ENCODE measurements at regions not wholly inside any gene's neighbourhood (a gene's known extent, or its start where the extent isn't known, plus 50 kb on each side); places are given as distances from the start of the nearest gene placed in this dataset.
A peak's percentile ranks its signal among the peaks of the same experiment; 100 is the strongest.

DNA sequence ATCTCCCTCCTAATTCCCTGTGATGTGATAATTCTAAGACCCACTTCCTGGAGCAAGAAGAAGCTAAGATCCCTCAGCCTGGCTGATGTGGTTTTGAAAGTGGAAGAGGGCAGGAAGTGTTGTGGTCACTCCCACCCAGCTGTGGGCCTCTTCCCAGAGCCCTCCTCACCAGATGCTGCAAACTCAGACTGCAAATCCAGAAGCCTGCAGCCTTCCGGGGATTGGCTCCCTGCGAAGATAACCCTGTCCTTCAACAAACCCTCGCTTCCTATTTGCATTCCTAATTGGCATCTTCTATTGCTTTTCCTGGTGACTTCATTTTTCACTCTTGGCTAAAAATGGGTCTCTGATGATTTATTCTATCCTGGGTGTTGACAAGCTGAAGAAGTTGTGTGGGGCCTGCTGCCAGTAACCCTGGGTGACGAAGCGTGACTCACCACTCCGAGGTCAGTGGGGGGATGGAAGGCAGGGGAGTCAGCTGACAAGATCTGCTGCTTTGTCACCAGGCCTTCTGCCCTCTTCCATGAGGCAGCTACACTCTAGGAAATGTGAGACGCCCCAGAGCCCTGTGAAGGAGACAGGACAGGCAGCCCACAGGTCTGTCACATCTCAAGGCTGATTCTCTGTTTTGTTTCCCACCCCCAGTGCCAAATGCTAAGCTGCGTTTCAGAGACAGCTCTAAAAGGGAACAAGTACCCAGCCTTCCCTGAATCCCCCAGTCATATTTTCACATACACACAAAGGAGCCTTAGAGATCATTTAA, 99.7 kb upstream of the LIPC start:
- CTCF ChIA-PET, result interaction anchor here (0.5 to 2.0 kb wide), 6 partner anchors 10 to 1291 kb away, joined by 3 to 6 read pairs (median 3); no protein-coding TSS in a partner anchor
- peak; percentile 93 for ATAC-seq
- POLR2A ChIA-PET, result interaction anchor here (0.6 to 1.9 kb wide), 6 partner anchors 18 to 706 kb away, joined by 3 to 8 read pairs (median 4); partner anchors contain the start of gene MINDY2
- intact Hi-C loops (cut with DNase I, micrococcal nuclease), result loop anchor here (1.0 to 5.0 kb wide), 10 partner anchors 17 to 601 kb away; partner anchors contain the start of genes ADAM10 (in 1 of the 2), MINDY2 (in 1 of the 2) and SLTM (in 1 of the 2)
- Mint-ChIP-seq H3K27me3 (peaks cover under 1% of the 10 kb centered on the region), H3K36me3 (ENCODE audit: low read depth) (no peaks in the 10 kb centered on the region), H3K9me3 (ENCODE audit: low read depth) (peaks cover 6% of the 10 kb centered on the region), H3K4me1 (peaks cover 47% of the 10 kb centered on the region), H3K4me3 (peak overlapping the region; percentile 53), H3K27ac (peak overlapping the region; percentile 96)
- peak; percentile 96 for DNase-seq

DNA sequence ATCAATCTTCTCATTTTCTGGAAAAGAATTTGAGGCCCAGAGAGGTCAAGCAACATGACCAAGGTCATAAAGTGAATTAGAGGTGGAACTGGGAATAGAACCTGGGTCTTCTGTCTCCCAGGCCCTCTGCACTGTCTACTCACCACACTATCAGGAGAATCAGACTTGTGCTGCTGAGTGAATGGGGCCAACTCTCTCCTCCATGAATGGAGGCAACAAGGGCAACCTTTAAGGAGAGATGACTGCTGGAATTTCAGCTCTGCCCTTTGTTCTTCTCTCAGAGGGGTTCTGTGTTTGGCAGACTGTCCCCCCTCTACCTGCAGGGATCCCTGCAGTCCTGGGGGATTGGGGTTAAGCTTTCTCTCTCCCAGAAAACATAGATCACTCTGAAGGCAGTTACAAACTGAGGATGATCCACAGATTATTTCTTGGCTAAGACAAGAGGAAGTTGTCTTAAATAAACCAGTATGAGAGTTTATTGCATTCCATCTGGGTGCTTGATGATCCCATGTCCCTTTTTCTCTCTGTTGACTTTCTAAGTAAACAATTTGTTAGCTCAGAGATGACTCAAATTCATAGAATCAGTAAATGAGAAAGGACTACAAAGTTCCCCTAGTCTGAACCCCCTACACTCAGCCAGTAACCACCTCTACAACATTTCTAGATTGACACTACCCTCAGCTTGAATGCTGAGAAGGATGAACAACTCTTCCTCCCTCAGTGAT, 99.0 kb upstream of the LIPC start:
- Mint-ChIP-seq H3K9me3 (ENCODE audit: low read depth) (peaks cover 6% of the 10 kb centered on the region), H3K4me1 (peaks cover 47% of the 10 kb centered on the region), H3K36me3 (ENCODE audit: low read depth) (no peaks in the 10 kb centered on the region), H3K27me3 (no peaks in the 10 kb centered on the region), H3K4me3 (peak overlapping the region; percentile 53), H3K27ac (peak overlapping the region; percentile 96)
- POLR2A ChIA-PET, result interaction anchor here (0.6 to 1.9 kb wide), 5 partner anchors 19 to 705 kb away, joined by 3 to 8 read pairs (median 5); partner anchors contain the start of gene MINDY2
- no peak for DNase-seq
- peak; percentile 64 for ATAC-seq
- intact Hi-C loops (cut with DNase I, micrococcal nuclease), result loop anchor here (1.0 to 5.0 kb wide), 10 partner anchors 18 to 600 kb away; partner anchors contain the start of genes ADAM10 (in 1 of the 2), MINDY2 (in 1 of the 2) and SLTM (in 1 of the 2)
- CTCF ChIA-PET, result interaction anchor here (0.5 to 2.0 kb wide), 9 partner anchors 11 to 1290 kb away, joined by 3 to 6 read pairs (median 3); partner anchors contain the start of gene ADAM10

DNA sequence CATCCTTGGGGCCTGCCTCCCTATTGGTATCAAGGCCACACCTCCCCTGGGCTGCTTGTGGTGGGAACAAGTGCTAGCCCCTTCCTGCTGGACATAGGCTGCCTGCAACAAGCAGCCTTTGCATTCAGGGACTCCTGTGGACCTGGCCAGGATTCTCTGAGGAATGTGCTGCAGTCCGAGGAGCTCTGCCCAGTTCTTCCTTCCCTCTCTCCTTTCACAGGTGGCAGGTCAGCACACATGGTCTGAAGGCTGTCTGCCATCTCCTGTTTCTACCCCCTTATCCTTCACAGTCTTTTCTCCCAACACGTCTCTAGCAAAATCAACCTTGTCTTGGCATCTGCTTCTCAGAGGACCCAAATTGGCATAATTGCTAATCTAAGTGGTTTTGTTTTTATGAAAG, 97.0 kb upstream of the LIPC start:
- peaks cover 44% of the 10 kb centered on the region for H3K4me1 Mint-ChIP-seq
- no peaks in the 10 kb centered on the region for H3K36me3 Mint-ChIP-seq (ENCODE audit: low read depth)
- ChIA-PET CTCF (interaction anchor here (1.0 to 1.4 kb wide), 2 partner anchors 10 to 107 kb away, joined by 3 to 10 read pairs; no protein-coding TSS in a partner anchor), POLR2A (no interaction called here)
- no peak for DNase-seq
- no peak for ATAC-seq
- peaks cover 6% of the 10 kb centered on the region for H3K9me3 Mint-ChIP-seq (ENCODE audit: low read depth)
- H3K4me3 Mint-ChIP-seq, result no peak overlapping the region
- intact Hi-C loops (cut with DNase I, micrococcal nuclease), result loop anchor here (5.0 kb wide), 2 partner anchors 137 to 182 kb away; no protein-coding TSS in a partner anchor
- H3K27ac Mint-ChIP-seq, result no peak overlapping the region
- H3K27me3 Mint-ChIP-seq, result no peaks in the 10 kb centered on the region

DNA sequence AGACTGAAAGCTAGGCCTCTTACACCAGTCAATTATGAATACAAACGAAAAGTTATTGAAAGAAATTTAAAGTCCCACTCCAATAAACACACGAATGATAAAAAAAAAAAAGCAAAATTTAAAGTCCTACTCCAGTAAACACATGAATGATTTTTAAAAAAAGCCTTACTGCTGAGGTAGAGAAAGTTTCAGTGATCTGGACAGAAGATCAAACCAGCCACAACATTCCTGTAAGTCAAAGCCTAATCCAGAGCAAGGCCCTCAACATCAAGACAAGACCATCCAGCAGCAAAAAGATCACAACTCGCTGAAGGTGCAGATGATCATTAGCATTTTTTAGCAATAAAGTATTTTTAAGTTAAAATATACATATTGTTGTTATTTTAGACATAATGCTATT, 95.6 kb upstream of the LIPC start:
- ATAC-seq (no peak), DNase-seq (no peak)
- no peak overlapping the region for H3K27ac Mint-ChIP-seq
- peaks cover 30% of the 10 kb centered on the region for H3K4me1 Mint-ChIP-seq
- intact Hi-C loops (cut with DNase I, micrococcal nuclease), result no loop called here
- no peaks in the 10 kb centered on the region for H3K27me3 Mint-ChIP-seq
- H3K9me3 Mint-ChIP-seq (ENCODE audit: low read depth), result peaks cover 6% of the 10 kb centered on the region
- ChIA-PET CTCF (no interaction called here), POLR2A (no interaction called here)
- H3K36me3 Mint-ChIP-seq (ENCODE audit: low read depth), result no peaks in the 10 kb centered on the region
- no peak overlapping the region for H3K4me3 Mint-ChIP-seq

DNA sequence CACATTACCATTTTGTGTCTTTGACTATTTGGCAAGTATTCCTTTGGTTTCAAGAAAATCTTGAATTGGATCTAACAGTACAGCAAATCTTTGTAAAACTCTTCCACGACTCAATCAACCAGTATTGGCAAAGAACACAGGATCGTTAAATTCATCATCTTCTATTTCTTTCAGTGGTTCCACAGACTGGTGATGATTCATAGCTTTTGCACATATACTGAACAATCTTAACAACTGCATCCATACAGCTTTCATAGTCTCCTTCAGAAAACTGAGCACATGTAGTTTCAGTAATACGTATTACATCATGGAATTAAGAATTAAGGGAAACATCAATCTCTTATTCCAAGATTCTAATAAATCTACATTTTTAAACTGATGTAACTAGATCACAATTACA, 91.6 kb upstream of the LIPC start:
- peak; percentile 49 for ATAC-seq
- no peaks in the 10 kb centered on the region for H3K27me3 Mint-ChIP-seq
- no peaks in the 10 kb centered on the region for H3K9me3 Mint-ChIP-seq (ENCODE audit: low read depth)
- H3K36me3 Mint-ChIP-seq (ENCODE audit: low read depth), result no peaks in the 10 kb centered on the region
- no peak overlapping the region for H3K27ac Mint-ChIP-seq
- intact Hi-C loops (cut with DNase I, micrococcal nuclease), result no loop called here
- POLR2A ChIA-PET, result no interaction called here
- CTCF ChIA-PET, result interaction anchor here (0.7 to 1.2 kb wide), 2 partner anchors 19 to 62 kb away, joined by 3 read pairs; no protein-coding TSS in a partner anchor
- no peak overlapping the region for H3K4me3 Mint-ChIP-seq
- peaks cover 2% of the 10 kb centered on the region for H3K4me1 Mint-ChIP-seq
- DNase-seq, result no peak

DNA sequence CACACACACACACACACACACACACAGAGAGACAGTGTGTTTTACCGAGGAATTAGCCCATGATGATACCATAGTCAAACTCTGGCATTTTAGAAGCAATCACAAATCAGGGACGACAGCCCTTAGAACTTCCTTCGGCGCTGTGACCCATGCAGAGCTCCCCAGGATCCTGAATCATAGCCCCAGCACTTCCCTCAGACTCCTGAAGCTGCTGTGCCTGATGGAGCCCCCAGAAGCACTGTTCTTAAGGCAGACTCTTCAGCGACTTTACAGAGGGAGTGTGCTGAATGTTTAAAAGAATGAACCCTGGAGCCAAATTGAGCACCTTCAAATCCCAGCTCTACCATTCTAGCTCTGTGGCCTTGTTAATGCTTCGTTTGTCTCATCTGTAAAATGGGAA, 89.3 kb upstream of the LIPC start:
- intact Hi-C loops (cut with DNase I, micrococcal nuclease), result no loop called here
- H3K4me3 Mint-ChIP-seq, result no peak overlapping the region
- CTCF ChIA-PET, result interaction anchor here (0.6 kb wide), 1 partner anchor 420 kb away, joined by 3 read pairs; no protein-coding TSS in a partner anchor
- POLR2A ChIA-PET, result no interaction called here
- ATAC-seq, result no peak
- no peaks in the 10 kb centered on the region for H3K4me1 Mint-ChIP-seq
- no peaks in the 10 kb centered on the region for H3K27me3 Mint-ChIP-seq
- no peaks in the 10 kb centered on the region for H3K36me3 Mint-ChIP-seq (ENCODE audit: low read depth)
- no peak for DNase-seq
- H3K27ac Mint-ChIP-seq, result no peak overlapping the region
- no peaks in the 10 kb centered on the region for H3K9me3 Mint-ChIP-seq (ENCODE audit: low read depth)

DNA sequence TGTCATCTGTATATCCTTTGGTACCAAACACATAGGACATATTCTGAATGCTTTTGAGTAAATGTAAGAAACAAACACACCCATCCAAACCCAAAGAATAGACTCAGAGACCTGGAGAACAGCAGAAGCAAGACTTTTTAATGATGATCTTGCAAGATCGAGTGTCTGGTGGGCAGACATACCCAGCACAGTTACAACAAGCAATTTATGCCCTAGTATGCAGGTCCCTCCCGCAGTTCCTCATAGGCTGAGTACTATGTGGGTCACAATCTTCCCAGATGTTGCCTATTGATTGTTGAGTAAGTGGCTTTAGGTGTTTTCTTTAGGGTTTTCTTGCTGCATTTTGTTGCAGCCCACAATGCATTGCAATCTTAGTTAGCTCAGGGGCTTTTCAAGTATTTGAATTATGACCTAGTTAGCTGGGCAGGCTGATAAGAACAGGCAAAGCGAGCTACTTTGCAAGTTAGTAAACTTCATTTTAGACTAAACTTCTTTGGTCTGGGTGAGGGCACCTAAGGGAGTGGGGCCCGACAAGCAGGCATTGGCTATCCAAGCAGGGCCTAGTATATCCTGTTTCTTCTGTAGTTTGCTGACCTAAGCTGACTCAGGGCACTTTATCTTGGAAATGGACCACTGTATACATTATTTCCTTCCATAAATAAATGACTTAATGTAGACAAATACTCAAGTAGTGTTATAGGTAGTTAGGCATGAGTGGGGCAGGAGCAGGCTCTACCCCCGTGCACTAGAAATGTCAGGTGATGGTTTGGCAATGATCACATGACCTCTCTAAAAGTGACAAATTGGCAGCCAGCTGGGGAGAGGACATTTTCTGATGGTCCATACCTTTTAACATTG, 87.3 kb upstream of the LIPC start:
- ChIA-PET POLR2A (no interaction called here), CTCF (interaction anchor here (1.9 kb wide), 1 partner anchor 10 kb away, joined by 10 read pairs; no protein-coding TSS in a partner anchor)
- peaks cover 4% of the 10 kb centered on the region for H3K4me1 Mint-ChIP-seq
- peaks cover 2% of the 10 kb centered on the region for H3K9me3 Mint-ChIP-seq (ENCODE audit: low read depth)
- no peak overlapping the region for H3K27ac Mint-ChIP-seq
- no peaks in the 10 kb centered on the region for H3K36me3 Mint-ChIP-seq (ENCODE audit: low read depth)
- no peak for ATAC-seq
- no peak overlapping the region for H3K4me3 Mint-ChIP-seq
- intact Hi-C loops (cut with DNase I, micrococcal nuclease), result no loop called here
- no peak for DNase-seq
- no peaks in the 10 kb centered on the region for H3K27me3 Mint-ChIP-seq

DNA sequence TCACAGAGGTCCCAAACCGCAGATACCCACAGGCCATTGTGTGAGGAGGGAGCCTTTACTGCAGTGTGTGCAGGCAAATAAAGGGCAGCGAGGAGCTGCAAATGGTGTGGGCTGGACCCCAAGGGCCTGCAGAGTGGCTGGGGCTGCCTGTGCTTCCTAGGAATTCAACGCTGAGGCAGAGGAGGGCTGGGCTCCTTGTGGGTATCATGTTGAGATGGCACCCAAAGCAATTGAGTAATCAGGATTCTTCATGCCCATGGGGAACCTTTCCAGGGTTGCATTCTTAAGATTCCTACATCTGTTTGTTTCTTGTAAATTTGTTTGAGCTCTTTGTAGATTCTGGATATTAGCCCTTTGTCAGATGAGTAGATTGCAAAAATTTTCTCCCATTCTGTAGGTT, 85.4 kb upstream of the LIPC start:
- Mint-ChIP-seq H3K4me3 (no peak overlapping the region), H3K4me1 (peaks cover 4% of the 10 kb centered on the region), H3K27me3 (peaks cover 2% of the 10 kb centered on the region), H3K9me3 (ENCODE audit: low read depth) (peaks cover 2% of the 10 kb centered on the region), H3K36me3 (ENCODE audit: low read depth) (no peaks in the 10 kb centered on the region), H3K27ac (no peak overlapping the region)
- intact Hi-C loops (cut with DNase I, micrococcal nuclease), result no loop called here
- no peak for ATAC-seq
- DNase-seq, result no peak
- POLR2A ChIA-PET, result no interaction called here
- CTCF ChIA-PET, result interaction anchor here (0.8 kb wide), 1 partner anchor 34 kb away, joined by 3 read pairs; no protein-coding TSS in a partner anchor

DNA sequence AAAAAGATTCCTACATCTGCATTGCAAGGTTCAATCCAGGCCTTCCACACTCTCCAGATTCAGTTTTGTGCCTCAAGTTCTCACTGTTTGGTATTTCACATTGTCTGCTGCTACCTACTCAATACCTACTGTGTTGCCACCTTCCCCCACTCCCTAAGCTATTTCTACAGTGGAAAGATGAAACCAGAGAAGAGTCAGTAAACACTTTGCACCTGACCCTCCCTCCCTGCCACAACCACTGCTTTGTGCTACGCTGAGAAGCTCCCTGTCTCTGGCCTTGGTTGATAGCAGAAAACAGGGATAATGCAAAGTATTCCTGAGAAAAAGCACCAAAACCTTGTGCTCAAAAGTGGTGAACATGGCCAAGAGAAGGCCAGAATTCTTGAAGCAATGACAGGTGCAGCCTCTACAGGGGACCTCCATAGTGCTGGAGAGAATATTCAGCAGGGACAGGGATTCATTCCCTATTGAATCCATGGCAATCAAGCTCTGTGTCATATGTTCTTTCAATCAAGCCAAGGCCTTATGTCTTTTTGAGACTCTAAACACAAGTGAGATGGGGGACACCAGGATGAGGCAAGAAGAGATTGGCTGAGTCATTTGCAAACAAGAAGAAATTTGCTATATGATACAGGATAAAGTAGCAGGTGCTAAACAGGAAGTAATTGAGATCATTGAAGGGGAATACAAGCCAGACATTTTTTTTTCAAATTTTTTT, 83.5 kb upstream of the LIPC start:
- Mint-ChIP-seq H3K36me3 (ENCODE audit: low read depth) (no peaks in the 10 kb centered on the region), H3K27me3 (peaks cover 2% of the 10 kb centered on the region), H3K27ac (no peak overlapping the region), H3K9me3 (ENCODE audit: low read depth) (peaks cover 2% of the 10 kb centered on the region), H3K4me3 (no peak overlapping the region), H3K4me1 (peaks cover 4% of the 10 kb centered on the region)
- ATAC-seq, result peak; percentile 82
- ChIA-PET POLR2A (no interaction called here), CTCF (no interaction called here)
- DNase-seq, result no peak
- intact Hi-C loops (cut with DNase I, micrococcal nuclease), result no loop called here

DNA sequence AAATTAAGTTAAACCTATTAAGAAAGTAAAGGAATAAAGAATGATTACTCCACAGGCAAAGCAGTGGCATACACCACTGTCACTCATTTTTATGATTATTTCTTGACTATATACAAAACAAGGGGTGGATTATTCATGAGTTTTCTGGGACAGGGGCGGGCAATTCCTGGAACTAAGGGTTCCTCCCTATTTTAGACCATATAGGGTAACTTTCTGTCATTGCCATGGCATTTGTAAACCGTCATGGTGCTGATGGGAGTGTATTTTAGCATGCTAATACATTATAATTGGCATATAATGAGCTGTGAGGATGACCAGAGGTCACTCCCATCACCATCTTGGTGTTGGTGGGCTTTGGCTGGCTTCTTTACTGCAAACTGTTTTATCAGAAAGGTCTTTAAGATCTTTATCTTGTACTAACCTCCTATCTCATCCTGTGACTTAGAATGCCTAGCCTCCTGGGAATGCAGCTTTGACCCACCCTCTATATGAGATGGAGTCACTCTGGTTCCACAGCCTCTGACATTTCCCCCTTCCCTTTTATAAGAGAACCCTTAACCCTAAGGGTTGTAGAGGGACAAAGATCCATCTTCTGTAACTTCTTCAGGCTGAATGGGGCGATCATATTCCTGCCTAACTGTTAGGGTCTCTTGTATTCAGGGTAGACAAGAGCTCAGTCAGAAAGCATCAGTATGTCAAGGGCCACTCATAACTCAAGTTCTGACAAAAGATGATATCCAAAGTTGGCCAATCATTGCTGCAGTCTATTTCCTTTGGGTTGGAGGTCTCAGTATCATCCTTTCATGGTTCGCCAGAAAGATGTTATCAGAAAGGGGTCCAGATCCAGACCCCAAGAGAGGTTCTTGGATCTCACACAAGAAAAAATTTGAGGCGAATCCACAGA, 79.5 kb upstream of the LIPC start:
- ChIA-PET CTCF (interaction anchor here (0.7 kb wide), 1 partner anchor 43 kb away, joined by 3 read pairs; no protein-coding TSS in a partner anchor), POLR2A (no interaction called here)
- intact Hi-C loops (cut with DNase I, micrococcal nuclease), result no loop called here
- peaks cover 2% of the 10 kb centered on the region for H3K9me3 Mint-ChIP-seq (ENCODE audit: low read depth)
- H3K4me3 Mint-ChIP-seq, result no peak overlapping the region
- H3K27me3 Mint-ChIP-seq, result peaks cover 2% of the 10 kb centered on the region
- no peak overlapping the region for H3K27ac Mint-ChIP-seq
- peaks cover 24% of the 10 kb centered on the region for H3K4me1 Mint-ChIP-seq
- no peaks in the 10 kb centered on the region for H3K36me3 Mint-ChIP-seq (ENCODE audit: low read depth)
- DNase-seq (no peak), ATAC-seq (no peak)
